ENCODE measurements at regions not wholly inside any gene's neighbourhood (a gene's known extent, or its start where the extent isn't known, plus 50 kb on each side); places are given as distances from the start of the nearest gene placed in this dataset.
"Not testable (repeated sequence)": the region's sequence is repeated elsewhere in the genome, so short reads cannot be mapped to it uniquely, and the experiment has no call there.

- H3K9me3 ChIP-seq (replicated peaks in 1 of 3); DNase-seq; intact Hi-C loops (cut with DNase I); H3K27ac ChIP-seq; H3K36me3 ChIP-seq (replicated peaks in 1 of 2); H3K4me1 ChIP-seq (replicated peaks in 1 of 2); H3K27me3 ChIP-seq; H3K4me3 ChIP-seq: not testable (repeated sequence)
- 91 to 98% (median 94%) methylated on average over 1 of the region's 1 CpG for WGBS, 4 donors
Measured at GRCh38 chr3:178211086-178211485, 325.1 kb upstream of the KCNMB2 start.

DNA sequence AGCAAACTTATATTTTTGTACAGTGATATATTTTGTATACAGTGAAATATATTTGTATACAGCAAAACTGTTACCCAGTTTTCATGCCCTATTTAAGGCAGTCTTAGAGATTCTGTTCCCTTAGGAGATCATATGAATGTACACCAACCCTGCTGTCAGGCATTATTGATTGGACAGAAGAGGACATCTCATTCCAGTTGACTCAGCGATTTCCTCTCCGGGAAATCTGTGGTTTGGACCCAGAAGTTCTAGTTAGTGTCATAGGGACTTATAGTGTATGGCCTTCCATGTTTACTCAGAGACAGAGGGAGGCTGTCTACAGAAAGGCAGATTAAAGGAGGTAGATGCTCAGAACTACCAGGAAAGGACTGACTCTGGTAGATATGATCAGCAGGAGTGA, 318.8 kb upstream of the KCNMB2 start:
- intact Hi-C loops (cut with DNase I): no loop called here
- Histone ChIP-seq H3K4me1 (replicated peaks in 1 of 2) (no peaks in the 10 kb centered on the region), H3K4me3 (no peak overlapping the region), H3K27ac (no peak overlapping the region), H3K36me3 (replicated peaks in 1 of 2) (no peaks in the 10 kb centered on the region), H3K27me3 (no peaks in the 10 kb centered on the region), H3K9me3 (replicated peaks in 1 of 3) (no peaks in the 10 kb centered on the region)
- DNase-seq: no peak
- TF ChIP-seq CTCF (IDR thresholded peaks at IDR 0.05): no peak
- TF ChIP-seq POLR2A (IDR thresholded peaks at IDR 0.05): no peak
- 74 to 93% (median 85%) methylated on average over 2 of the region's 2 CpGs for WGBS, 4 donors

DNA sequence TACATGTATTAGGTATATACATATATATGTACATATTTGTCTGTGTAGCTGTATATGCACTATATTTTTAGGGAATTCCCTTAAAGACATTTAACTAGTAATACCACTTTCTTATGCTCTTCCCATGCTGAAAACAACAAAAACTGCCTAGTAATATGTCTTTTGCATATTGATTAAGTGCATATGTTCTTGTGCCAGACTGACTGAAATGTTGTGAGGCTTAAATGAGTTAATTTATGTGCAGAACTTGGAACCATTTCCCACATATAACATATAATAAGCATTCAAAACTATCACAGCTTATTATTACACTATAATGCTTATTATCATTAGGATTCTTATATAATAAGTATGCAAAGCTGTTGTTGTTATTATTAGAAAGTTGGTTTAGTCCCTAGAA, 318.0 kb upstream of the KCNMB2 start:
- intact Hi-C loops (cut with DNase I): no loop called here

GRCh38 chr3:178219661-178220060, 316.6 kb upstream of the KCNMB2 start:
- WGBS, 4 donors: 77 to 88% (median 81%) methylated on average over 3 to 4 of the region's 4 CpGs

More for the DNA sequence above, 318.0 kb upstream of the KCNMB2 start:
- no peak for DNase-seq
- Histone ChIP-seq H3K4me3 (no peak overlapping the region), H3K9me3 (replicated peaks in 1 of 3) (no peaks in the 10 kb centered on the region), H3K4me1 (replicated peaks in 1 of 2) (no peaks in the 10 kb centered on the region), H3K27ac (no peak overlapping the region), H3K36me3 (replicated peaks in 1 of 2) (no peaks in the 10 kb centered on the region), H3K27me3 (no peaks in the 10 kb centered on the region)
- TF ChIP-seq POLR2A (IDR thresholded peaks at IDR 0.05) (no peak), CTCF (IDR thresholded peaks at IDR 0.05) (no peak)

DNA sequence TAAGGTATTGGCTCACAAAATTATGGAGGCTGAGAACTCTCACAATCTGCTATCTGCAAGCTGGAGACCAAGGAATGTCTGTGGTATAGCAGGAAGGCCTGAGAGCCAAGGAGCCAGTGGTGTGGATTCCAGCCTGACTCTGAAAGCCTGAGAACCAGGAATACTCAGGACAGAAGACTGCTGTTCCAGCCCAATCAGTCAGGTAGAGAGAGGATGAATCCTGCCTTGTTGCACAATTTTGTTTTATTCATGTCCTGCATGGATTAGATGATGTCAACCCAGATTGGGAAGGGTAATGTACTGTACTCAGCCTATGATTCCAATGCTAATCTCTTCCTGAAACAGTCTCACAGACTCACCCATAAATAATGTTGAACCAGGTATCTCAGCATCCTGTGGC, 312.4 kb upstream of the KCNMB2 start:
- Histone ChIP-seq H3K4me1 (replicated peaks in 1 of 2) (no peaks in the 10 kb centered on the region), H3K9me3 (replicated peaks in 1 of 3) (no peaks in the 10 kb centered on the region)

More at GRCh38 chr3:178219661-178220060, 316.6 kb upstream of the KCNMB2 start:
- intact Hi-C loops (cut with DNase I); H3K27ac ChIP-seq; H3K27me3 ChIP-seq; H3K4me1 ChIP-seq (replicated peaks in 1 of 2); H3K4me3 ChIP-seq; DNase-seq; H3K9me3 ChIP-seq (replicated peaks in 1 of 3); H3K36me3 ChIP-seq (replicated peaks in 1 of 2): not testable (repeated sequence)

More for the DNA sequence above, 312.4 kb upstream of the KCNMB2 start:
- H3K27ac ChIP-seq: no peak overlapping the region
- no peaks in the 10 kb centered on the region for H3K27me3 ChIP-seq
- H3K4me3 ChIP-seq: no peak overlapping the region
- no peak for TF ChIP-seq POLR2A (IDR thresholded peaks at IDR 0.05)
- TF ChIP-seq CTCF (IDR thresholded peaks at IDR 0.05): no peak
- intact Hi-C loops (cut with DNase I): no loop called here
- H3K36me3 ChIP-seq (replicated peaks in 1 of 2): no peaks in the 10 kb centered on the region
- DNase-seq: no peak

All from adrenal gland (tissue), 9 donors.